HG02884 (cell line): ENCODE measurements at regions not wholly inside any gene's neighbourhood (a gene's known extent, or its start where the extent isn't known, plus 50 kb on each side); places are given as distances from the start of the nearest gene placed in this dataset.
"Not testable (repeated sequence)": the region's sequence is repeated elsewhere in the genome, so short reads cannot be mapped to it uniquely, and the experiment has no call there.

Experiments
- ATAC-seq: cut with Tn5 transposase; IDR thresholded peaks from one replicate; pipeline ENCODE4 v1.9.1; 2021; ENCODE audit warnings: mild to moderate bottlenecking, moderate library complexity; ENCODE audit not compliant: unreplicated experiment

DNA sequence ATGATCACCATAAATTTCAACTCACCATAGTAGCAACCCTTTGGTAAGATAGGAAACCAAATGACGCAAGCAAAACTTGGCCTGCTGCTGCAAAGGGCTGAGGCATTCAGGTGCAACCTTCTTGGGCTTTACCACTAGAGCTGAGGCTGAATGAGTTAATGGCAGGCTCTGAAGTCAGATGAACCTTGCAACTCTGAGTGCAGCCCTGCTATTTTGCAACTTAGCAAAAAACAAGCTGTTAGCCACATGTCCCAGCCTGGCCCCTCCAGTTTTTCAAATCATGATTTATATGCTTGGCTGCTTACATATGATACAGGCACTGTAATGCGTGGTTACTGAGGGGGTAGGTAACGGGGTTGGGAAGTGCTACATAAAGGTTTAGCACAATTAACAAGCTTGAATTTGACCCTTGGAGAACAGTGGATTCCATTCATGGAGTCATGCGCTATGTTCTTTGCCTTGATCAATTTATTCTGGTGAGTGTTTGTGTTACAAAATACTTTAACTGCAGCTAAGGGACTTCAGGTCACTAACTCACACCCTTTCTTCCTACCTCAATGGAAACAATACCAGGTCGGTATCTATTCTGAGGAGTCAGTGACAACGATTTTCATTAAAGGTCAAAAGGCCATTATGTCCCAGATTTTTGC lies 80.5 kb upstream of the PPARGC1A start:
- no peak for ATAC-seq

DNA sequence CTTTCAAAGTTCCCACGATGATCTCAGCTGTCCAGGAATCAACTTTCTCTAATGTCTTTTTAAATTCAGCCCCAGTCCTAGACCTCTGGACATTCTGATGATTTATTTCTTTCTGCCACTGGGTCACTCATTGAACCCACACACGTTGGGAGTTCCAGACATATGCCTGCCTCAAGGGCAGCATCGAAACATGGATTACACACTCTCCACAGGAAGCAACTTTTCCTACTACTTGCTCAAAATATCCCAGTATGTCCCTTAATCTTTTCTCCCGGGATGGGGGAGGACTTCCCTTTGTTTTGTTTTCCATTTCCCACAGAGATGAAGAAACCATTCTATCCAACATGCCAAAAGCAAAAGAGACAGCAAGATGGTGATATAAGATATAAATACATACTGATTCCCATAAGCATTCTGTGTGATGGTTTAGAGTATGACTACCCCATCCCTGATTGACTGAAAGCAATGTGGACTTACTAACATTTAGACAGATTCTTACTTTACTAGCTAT lies 79.8 kb upstream of the PPARGC1A start:
- no peak for ATAC-seq

DNA sequence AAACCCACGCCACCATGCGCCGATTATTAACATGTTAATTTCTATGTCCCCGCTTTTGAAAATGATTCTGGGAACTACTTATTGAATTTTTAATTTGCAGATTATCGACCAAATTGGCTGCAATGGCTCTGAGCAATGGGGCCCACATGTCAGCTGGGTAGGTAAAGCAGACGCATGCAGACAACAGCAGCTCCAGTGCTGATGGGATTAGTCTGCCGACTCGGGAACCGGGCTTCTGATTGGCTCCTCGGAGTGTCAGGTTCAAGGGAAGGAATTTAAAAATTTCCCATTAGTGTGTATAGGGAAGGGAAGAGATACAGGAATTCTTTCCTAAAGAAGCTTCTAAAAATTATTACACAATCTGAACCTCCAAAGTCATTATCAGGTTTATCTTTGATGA lies 77.4 kb upstream of the PPARGC1A start:
- ATAC-seq = no peak

DNA sequence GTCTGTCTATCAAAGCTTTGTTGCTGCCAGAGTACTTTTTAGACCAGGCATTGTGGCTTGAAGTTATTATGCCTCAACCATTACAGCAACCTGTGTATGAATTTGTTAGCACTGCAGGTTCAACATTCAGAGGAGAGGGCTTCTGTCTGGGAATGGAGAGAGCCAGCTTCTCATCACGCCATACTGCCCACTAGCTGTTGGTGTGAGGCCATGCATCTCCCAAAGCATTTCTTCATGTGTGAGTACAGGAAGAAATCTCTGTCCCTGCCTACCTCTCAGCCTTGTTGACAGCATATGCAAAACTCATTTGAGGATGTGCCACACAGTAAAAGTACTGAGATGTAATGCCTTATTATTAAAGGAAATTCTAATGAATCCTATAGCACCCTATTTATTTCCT lies 76.9 kb upstream of the PPARGC1A start:
- no peak for ATAC-seq

DNA sequence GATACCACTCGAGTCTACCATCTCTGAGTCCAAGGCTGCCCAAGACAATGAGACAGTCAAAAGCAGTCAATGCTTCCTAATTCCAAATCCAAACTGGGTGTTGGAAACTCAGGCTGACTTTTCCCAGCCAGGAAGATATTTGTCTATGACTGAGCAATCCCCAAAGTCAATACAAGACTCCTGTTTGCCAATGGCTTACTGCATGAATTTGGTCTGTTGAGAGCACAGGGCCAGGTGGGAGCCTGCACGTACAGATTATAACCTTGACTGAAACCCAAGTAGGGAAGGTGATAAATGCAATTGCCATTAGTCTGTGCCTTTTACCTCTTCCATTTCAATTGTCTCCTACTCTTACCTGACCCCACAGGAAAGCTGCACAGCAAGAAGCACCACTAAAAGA lies 72.6 kb upstream of the PPARGC1A start:
- ATAC-seq = no peak

DNA sequence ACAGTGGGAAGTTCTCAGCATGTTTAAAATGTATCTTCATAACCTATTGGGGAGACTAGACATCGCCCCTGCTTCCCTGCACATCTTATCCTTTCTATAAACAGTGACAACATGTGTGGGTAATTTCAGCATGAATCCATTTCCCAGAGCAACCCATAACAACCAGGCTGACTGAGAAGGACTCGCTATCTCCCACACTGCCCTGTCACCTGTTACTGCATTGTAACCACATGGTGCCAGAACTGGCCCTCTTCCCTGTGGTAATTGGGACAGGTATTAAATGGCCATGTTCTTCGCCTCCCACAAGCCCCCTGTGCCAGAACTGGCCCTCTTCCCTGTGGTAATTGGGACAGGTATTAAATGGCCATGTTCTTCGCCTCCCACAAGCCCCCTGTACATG lies 71.5 kb upstream of the PPARGC1A start:
- not testable (repeated sequence) for ATAC-seq

DNA sequence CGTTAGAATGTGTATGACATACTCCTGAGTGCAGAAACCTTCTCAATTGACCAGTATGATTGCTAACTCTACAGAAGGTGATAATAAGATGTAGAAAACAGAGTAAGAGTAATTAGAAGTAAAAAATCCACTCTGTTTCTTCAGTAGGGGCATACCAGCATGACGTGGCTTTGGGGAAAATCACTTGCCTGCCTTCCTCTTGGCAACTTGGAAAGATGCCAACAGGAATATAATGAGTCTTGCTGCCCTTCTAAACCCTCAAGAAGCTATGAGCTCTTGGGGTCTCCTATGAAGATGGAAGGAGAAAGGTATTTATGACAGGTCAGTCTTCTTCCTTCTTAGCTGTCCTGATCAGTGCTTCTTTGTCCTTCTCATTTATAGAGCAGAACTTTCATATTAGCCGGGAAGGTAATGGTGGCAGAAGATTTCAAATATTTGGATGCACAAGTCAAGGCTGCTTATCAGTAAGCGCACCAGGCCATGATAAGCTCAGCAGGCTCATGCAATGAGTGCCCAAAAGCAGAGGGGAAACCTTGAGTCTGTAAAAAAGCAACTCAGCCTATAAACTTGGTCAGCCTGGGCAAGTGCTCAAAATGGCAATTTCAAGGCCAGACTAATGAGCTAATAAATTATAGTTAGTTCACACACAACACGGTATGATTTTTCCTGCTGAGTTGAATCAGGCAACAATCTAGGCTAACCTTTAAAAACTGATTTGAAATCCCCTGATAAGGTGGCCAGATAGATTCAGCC lies 69.7 kb upstream of the PPARGC1A start:
- no peak for ATAC-seq

DNA sequence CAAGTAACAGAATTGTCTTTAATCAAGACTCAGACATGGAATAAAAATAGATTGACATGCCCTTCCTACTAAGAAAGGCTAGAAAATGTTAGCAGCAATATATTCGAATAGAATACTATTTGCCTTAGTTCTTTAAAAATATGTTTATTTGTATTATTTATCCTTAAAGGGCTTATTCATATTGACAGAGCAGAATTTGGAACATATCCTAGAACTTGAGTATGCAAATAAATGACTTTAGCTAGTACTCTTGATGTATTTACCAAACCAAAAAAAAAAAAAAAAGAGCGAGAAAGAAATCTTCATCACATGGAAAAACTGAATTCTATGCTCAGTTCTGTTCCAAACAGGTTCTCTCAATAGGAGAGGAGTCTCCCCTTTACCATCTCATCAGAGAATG lies 68.9 kb upstream of the PPARGC1A start:
- ATAC-seq = no peak

DNA sequence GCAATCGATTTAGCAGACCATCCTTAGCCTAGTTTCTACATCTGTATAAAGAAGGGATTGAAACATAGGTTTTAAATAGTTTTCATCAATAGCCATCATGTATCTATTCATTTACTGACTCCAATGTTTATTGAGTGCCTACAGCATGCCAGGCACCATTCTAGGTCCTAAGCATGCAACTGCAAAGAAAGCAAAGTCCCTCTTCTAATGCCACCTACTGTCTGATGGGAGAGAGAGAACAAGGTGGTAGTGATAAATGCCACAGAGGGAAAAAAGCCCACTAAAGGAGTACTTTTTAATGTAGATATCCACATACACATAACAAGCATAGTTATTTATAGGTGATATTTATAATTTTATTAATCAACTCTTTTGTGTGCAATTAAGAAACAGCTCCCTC lies 67.6 kb upstream of the PPARGC1A start:
- ATAC-seq = no peak

DNA sequence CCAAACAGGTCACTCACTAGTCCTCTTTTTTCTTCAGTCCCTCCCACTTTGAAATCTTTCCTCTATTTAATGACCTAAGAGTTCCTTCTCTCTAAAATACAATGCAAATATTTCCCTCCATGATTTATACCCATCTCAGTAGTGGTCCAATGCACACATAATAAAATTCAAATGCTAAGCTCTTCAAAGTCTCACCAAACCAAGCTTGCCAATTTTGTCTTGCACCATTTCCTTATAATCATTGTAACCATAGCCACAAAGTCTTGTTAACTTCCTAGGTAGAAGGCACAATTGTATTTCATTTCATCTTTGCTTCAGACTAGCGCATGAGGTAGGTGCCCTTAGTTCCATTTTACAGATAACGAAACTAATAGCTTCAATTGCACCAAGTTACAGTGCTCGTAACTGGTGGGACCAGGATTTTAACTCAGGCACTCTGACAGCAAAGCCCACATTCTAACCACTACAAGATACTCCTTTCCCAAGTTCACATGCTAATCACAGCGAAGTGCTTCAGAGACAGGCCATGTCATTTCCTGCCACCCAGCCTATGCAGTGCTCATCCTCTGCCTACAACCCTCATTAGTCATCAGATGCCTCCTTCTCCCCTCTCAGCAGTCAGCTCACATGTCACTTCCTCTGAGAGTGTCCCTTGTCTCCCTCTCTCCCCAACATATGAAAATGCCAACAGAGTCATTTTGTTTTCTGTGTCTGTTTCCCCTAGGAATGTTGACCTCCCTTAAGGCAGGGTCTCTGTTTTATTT lies 66.9 kb upstream of the PPARGC1A start:
- ATAC-seq = no peak

DNA sequence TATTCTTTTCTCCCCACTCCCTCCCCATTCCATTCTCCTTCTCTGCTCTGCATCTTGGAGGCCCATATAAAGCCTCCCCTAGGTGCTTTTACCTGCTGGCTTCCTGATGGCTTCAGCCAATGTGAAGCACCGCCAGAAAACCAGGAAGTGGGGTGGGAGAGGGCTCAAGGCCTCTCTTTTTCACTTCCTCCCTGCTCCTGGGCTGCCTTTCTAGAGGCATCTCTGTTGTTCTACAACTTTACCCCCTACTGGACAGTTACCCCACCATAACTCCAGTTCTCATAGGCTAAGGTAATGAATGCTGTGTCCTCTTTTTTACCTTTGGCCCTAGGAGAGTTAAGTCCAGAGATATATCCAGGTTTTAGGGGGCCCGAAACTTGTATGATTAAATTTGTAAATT lies 62.4 kb upstream of the PPARGC1A start:
- ATAC-seq = no peak

DNA sequence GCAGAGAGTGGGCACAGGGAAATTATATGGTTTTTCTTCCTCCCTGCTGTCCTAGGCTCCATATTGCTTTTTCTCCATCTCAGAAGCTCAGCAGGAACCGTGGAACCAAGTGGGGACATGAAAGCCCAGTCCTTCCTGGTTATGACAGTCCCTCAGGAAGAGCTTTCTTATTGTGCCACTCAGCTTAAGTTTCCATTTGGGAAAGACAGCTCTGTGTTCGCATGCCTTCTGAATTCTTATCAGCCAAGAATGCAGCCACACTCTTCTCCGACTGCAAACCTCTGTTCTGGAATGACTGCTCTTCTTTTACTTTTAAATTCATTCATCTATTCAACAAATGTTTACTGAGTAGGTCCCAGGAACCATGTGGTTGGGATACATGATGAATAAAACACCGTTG lies 58.0 kb upstream of the PPARGC1A start:
- ATAC-seq = no peak

DNA sequence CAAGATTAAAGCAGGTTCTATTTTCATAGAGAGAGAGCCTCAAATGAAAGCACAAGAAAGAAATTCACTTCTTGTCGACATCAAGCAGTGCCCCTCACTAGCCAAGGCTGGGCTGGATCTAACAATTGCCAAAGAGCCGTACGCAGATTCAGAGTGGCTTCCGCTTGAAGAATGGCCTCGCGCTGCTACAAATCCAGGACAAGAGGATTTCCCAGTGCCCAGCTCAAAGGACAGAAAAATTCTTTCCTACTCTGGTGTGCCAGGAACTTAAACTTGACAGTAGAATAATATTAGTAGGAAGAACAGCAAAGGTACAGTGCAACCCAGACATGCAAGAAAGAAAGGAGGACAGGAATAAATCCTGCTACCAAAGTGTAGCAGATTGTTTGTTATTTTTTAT lies 56.5 kb upstream of the PPARGC1A start:
- no peak for ATAC-seq

DNA sequence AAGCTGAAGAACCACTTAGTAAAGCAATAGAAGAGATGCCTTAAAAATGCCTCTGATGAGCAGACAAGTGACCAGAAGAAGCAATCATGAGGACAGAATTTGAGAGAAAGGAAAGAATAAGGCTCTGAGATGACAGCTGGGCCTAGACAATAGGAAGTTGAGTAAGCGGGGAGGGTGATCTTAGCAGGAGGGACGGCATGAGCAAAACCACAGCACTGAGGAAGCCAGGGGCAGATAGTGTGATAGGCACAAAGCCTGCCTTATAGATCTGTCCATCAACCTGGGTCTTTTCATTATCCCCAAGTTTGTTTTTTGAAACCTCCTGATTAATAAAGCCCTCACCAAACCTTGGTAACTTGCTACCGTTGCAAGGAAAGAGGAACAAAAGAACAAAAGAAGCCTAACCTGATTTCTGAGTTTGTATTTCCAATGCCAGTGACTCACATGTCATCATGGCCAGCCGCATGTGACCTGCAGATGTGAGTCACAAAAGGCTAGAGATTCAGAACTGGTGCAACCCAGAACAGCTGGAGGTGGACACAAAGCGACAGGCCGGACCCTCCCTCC lies 55.7 kb upstream of the PPARGC1A start:
- ATAC-seq = no peak

DNA sequence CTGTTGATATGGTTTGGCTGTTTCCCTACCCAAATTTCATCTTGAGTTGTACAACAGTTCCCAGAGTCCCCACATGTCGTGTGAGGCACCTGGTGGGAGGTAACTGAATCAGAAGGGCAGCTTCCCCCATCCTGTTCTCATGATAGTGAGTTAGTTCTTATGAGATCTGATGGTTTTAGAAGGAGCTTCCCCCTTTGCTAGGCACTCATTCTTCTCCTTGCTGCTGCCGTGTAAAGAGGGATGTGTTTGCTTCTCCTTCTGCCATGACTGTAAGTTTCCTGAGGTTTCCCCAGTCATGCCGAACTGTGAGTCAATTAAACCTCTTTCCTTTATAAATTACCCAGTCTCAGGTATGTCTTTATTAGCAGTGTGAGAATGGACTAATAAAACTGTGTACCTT lies 54.7 kb upstream of the PPARGC1A start:
- not testable (repeated sequence) for ATAC-seq

DNA sequence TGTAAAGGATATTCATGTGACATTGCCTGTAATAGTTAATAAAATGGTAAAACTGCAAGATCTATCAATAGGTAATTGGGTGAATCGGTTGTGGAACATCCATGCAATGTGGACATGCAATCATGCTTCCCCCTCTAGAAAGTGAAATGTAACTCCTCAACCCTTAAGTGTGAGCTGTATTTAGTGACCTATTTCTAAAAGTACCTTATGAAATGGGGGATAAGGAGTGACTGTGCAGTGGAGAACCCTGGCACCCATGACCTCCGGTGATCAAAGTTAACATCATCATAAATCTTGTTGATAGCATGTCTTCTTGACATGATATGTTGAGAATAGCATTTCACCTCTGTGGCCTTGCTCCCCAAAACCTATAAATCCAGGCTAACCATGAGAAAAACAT lies 53.6 kb upstream of the PPARGC1A start:
- ATAC-seq = no peak

DNA sequence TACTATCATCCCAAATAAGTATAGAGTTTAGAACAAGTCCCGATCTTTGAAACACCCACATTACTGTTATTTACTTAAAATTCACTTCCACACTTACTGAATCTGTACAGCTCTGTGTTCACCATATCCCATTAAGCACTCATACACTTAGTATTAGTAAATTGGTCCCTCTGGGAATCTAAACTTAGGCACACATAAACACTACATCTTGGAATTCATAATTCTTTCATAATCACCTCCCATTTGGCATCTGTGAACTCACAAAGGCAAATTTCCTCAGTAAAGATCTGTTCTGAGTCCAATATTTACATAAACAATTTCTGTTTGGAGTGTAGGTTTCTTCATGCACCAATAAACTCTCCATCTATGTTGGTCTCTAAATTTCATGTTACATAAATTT lies 52.6 kb upstream of the PPARGC1A start:
- no peak for ATAC-seq
